DMS53 treated with DMSO at 0.1 percent for 48 hours (cell line): ENCODE measurements at regions not wholly inside any gene's neighbourhood (a gene's known extent, or its start where the extent isn't known, plus 50 kb on each side); places are given as distances from the start of the nearest gene placed in this dataset.

ENCODE experiments used
- DNase-seq: peaks from one replicate; lab custom pipeline; 2025; ENCODE audit not compliant: unreplicated experiment; lab: John Stamatoyannopoulos, UW

DNA sequence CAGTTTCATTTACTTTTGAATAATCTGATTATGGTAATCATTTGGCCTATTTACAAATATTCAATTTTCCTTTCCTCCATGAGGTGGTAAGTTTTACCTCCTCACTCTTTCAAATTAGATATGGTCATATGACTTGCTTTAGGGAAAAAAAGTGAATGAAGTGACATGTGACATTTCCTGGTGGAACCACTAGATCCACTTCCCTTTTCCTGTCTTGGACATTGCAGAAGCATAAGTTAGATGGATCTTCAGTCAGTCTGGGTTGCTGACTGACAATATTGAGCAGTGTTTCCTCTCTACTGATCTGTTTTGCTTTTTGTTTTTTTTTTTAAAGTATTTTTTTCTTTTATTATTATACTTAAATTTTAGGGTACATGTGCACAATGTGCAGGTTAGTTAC is 481.1 kb upstream of the PTBP2 start:
- no peak for DNase-seq

DNA sequence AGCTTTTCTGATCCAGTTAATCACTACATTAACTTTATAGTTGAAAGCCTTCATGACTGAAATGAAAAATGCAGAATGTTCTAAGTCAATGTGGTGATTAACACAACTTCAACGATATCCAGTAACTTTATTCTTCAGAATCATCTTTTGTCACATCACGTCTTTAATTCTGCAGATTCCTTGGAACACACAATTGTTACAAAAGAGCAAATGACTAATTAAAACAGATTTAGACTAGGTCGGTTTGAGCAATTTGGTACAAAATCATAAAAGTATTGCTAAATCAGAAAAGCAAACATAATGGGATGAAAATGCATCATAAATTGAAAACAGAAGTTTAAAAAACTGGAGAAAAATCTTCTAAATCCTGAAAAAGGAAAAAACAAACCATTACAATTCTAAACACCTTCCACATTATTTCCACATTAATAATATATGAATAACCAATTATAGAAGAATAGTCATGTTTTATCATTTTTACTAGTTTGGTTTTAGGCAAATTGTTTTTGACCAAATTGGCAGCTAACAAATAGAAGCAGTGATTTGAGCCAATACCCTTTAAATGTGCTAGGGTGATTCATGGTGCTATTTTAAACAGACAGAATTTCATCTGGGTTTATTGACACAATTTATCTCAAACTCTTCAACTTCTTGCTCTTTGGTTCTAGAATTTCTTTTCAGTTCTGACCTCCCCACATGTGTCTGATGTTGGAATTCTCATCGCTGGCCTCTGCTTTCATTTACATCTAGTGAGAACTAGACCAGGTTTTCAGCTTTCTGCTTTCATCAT is 468.1 kb upstream of the PTBP2 start:
- DNase-seq: no peak

DNA sequence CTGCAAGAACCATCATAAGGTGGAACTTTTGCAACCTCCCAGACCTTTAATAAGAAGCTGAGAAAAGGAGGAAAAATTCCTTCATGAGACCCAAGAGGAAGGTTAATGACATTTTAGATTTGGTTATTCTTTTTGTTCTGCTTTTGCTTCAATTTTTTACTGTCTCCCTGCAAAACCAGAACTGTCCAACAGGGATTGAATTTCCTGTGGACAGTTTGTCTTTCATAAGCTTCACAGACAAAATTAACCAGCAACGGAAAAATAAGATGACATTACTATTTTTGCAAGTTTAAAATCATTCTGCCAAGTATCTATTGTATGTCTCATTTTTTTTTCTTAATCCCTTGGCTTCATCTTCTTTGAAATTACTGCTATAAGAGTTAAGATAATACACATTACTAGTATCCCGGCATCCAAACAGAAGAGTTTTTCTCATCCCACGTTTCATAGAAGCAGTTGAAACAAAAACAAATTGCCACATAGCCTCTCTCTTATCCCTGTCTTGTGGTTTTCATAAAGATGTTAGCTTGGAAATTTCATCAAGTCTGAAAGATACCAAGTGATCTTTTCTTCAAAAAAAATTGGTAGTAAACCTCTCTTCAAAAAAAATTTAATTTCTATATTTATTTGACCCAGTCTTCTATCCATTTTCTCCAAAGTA is 465.3 kb upstream of the PTBP2 start:
- DNase-seq: no peak

DNA sequence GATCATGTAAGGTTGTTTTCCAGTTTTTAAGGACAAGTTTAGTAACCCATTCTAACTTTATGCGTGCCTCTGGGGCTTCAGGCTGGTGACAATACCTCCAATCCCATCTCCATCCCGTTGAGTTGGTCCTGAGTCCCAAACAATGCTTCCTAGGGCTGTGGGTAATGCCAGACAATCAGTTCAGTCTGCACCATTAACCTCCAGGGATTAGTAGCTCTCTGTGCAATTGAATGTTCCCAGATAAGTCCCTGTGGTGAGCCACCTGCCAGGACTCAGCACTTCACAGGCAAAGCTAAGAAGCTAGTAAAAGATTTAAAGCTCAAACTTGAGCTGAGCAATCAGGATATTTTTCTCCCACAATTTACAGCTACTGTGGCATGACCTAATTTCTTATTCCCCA is 462.2 kb upstream of the PTBP2 start:
- DNase-seq: no peak

DNA sequence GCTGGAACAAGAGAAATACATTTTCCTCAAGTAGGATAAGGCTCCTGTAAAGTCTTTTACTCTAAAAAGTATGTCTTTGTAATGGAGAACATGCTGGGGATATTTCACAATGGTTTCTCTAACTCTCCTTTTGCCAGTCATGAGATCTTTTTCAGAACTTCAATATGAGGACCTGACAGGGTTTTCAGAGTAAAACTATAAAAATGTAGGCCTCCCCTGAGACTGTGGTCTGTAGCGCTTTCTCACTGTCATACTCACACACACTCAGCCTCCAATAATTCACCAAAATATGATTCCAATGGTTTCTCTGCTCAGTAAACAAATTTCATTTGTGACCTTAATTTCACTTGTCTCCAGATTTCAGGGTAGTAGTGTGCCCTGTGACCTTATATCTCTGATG is 440.1 kb upstream of the PTBP2 start:
- DNase-seq: no peak

DNA sequence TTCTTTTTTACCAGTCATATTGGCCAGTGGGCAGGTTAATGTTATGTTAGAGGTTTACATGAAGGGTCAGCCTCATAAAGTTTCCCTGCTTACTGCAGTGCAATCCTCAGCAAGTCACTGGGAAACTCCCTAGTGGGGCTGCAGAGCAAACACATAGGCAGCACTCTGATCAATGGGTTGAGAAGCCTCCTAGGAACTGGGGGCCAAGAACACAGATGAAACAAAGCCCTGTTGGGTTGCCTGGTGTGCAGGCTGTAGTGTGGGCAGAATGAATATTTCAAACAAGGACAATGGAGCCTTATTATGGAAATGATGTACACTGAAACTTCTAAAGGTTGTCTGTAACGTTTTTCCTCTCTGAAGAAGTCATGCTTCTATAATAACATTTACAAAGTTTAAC is 431.6 kb upstream of the PTBP2 start:
- no peak for DNase-seq

DNA sequence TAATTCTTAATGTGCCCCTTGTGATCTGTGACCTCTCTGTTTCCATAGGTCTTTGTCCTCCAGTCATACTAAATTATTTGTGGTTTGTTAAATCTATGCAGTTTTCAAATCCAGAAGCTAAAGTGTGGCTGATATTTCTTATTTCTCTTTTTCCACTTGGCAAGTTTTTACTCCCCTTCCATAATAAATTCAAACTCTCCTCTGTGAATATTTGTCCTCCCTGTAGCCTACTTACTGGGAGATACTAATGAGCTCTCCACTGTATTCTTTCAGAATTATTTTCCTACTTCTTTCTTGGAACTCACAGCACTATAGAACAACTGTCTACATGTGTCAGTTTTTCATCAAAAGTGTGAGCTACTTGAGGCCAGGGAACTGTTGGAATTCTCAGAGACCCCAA is 430.8 kb upstream of the PTBP2 start:
- DNase-seq: no peak

DNA sequence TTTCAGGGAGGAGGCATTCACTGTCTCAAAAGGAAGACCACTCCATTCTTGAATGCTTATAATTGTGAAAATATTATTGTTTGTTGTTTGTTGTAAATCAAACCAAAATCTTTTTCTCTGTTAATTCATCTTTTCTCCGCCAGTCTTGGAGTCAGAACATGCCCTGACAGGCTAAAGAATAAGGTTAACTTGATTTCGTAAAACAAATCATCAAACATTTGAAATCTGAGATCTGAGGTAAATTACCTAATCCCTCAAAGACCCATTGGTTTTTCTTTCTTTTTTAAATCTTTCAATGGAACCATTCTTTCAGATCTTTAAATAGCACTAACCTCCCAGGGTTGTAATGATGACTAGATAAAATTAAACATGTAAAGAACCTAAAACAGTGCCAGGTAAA is 430.1 kb upstream of the PTBP2 start:
- DNase-seq: no peak

DNA sequence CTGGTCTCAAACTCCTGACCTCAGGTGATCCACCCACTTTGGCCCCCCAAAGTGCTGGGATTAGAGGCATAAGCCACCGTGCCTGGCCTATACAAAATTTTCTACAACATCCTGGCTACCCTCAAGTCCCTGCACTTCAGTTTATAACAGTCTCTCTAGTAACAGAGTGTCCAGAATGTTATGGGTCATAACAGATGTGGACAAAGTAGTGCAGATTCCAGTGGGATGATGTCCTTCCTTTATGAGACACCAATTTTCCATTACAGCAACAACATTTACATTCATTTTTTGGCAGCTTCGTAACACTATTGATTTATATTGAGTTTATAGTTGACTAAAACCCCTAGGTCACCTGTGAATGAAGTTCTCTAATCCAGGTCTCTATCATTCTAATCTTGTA is 429.4 kb upstream of the PTBP2 start:
- DNase-seq: no peak

DNA sequence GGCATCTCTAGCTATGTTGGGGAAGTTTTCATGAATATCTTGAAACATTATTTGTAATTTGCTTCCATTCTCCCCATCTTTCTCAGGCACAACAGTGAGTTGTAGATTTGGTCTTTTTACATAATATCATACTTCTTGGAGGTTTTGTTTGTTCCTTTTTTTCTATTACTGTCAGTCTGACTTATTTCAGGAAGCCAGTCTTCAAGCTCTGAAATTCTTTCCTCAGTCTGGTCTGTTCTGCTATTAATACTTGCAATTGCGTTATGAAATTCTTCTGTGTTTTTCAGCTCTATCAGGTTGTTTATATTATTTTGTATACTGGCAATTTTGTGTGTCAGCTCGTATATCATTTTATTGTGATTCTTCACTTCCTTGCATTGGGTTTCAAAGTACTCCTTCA is 424.6 kb upstream of the PTBP2 start:
- DNase-seq: no peak

DNA sequence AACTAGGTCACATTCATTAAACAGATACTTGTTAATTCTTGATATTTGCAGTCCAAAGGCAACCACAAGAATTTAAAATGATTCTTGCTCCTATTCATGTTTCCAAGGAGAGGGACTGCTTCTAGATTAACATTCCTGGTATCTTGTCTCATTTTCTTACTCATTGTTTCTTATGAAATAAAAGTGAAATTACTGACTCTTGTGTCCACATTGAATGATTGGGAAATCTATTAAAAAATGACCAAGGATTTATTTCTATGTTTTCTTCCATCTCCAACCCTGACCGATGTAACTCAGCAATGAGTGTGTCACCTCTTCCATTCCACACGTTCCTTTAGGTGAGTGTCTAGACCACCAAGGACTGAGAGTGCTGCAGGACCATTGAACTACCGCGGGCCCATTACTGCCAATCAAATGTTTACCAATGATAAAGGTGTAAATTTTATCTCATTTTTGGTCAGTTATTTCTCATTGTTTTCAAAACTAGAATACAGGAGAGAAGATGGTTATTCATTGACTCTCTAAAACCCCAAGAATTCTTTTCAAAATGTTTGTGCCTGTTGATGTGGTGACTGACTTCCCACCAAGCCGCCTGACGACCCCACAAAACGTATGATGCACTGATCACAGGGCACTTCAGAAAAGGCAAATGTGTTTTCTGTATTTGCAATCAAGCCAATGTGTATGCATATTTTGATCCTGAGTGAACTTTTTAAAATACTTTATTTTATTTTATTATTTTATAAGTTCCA is 414.6 kb upstream of the PTBP2 start:
- no peak for DNase-seq

DNA sequence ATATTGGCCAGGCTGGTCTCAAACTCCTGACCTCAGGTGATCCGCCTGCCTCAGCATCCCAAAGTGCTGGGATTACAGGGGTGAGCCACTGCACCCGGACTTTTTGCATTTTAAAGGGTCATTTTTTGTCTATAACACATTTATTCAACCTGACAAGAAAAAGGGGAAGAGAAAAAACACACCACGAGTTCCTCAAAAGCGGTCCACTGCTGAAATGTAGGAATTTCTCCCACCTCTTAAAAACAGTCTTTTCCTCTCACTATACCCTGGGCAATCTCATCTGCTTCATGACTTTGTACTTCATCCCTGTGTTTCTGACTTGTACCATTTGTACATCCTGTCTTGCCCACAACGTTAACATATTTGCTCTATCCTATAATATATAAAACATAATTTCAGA is 413.3 kb upstream of the PTBP2 start:
- no peak for DNase-seq

DNA sequence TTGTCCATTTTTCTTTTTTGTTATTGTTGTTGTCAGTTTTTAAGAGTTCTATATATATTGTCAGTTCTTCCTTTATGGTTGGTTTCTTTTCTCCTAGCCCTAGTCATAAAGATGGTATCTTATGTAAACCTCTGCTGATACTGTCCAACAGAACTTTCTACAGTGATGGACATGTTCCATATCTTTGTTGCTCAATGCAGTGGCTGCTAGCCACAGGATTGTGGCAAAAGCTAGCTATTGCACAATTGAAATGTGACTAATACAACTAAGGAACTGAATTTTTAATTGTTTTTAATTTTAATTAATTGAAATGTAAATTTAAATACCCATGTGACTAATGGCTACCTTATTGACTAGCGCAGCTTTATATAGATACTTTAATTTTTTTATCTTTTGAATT is 411.8 kb upstream of the PTBP2 start:
- no peak for DNase-seq

DNA sequence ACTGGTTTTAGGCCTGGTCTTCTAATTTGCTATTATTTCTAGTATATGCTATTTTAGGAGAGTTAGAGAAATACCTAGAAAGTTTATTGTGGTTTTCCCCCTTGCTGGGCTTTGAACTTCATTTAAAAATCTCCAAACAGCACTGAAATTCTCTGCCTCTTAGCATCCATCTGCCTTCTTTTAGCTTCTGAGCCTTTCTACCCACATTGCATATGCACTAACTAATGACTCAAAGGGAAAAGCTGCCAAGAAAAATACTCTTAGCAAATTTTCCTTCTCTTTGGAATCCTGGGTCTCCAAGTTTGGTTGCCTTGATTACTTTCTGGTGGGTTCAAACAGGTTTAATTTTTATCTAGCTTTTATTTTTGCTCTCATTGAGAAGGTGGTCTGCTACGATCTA is 408.4 kb upstream of the PTBP2 start:
- DNase-seq: no peak

DNA sequence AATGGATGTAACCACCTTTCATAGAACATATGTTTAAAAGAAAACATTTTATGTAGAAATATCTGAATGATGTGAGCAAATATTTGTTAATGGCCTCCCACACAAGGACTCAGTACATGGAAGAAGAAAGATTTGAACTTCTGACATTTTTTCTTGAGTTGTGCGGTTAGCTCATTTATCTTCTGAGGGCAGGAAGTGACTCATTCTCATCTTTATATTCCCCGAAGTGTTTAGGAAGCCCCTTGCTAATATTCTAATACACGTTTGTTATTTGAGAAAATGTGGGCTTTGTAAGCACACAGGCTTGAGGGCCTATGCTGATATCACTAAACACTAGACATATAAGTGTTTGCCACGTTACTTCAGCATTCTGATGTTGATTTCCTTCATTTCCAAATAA is 392.5 kb upstream of the PTBP2 start:
- no peak for DNase-seq

DNA sequence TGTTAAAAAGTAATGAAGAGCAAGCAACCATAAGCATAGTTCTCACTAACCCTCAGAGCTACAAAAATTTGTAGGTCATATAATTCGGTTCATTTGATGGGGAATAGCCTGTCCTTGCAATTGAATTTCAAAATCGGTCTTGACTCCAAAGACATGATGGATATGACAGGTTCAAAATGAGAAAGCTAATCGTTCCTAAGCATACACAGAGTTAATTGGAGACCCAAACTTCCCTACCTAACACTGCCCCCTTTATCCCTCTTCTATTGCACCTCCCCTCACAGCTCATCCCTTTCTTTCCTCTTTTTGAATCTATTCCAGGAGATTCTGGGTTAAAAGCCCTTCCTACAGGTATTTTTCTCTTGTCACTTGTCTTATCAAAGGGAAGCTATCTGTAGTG is 390.0 kb upstream of the PTBP2 start:
- DNase-seq: no peak

DNA sequence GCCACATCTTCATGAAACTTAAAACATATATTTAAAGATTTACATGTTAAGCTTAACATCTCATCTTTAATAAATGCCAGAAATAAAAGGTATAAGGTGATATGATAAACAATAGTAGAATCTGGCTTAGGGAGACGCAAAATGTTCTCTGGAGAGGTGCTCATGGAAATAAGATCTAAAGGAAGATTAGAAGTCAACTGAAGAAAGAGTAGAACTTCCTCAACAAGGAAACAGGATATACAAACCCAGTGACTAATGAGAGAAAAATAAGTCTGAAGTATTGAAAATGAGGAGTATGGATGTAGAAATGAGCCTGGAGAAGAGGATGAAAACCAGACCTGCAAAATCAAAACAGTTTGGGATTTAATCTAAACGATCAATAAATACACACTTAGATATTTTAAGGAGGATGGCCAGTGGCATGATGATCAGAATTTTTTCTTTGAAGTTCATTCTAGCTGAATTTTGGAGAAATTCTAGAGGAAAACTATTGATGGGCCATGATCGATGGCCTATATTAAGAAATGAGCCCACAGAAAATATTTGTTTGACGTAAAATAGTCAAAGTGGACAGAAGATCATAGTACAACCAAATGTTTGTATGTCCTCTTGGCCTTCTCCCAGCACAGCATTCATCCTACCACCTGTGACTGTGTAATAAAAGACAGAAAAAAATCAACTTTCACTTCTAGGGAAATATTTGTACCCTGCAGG is 387.9 kb upstream of the PTBP2 start:
- DNase-seq: no peak

DNA sequence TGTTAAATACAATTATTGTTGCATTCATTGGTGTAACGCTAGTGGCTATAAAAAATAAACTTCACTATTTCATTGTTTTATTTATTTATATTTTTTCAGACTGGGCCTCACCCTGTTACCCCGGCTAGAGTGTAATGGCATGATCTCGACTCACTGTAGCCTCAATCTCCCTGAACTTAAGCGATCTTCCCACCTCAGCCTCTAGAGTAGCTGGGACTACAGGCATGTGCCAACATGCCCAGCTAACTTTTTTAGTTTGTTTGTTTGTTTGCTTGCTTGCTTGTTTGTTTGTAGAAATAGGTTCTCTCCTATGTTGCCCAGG is 387.4 kb upstream of the PTBP2 start:
- DNase-seq: no peak

DNA sequence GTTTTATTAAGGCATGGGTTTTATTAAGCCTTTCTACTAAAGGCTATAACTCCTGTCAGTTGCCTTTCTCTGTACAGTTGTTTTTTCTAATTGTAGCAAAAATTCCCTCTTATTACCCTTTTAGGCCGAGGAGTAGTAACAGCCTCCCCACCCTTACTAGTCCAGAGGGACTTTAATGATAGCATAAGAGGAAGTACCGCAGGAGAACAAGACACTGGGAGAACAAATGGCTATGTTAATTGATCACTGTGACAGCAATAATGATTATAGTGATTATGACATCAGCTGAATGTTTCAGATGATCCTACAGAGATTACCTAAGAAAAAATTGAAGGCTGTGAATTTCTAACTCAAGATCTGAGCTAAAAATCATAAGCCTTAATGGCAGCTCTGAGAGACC is 383.0 kb upstream of the PTBP2 start:
- DNase-seq: no peak

DNA sequence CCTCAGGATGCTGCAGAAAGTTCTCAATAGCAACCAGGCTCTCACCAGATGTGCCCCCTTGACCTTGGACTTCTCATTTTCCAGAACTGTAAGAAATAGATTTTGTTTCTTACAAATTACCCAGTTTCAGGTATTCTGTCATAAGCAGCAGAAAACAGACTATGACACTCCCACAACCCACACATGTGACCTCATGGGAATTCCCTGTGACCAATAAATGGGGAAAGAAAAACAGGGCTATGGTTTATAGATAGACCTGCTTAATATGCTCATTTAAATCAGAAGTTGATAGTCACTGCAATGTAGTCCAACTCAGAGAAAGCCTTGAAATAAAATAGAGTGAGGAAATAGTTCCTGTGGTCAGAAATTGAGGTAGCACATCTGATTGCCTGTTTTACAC is 380.9 kb upstream of the PTBP2 start:
- DNase-seq: no peak

DNA sequence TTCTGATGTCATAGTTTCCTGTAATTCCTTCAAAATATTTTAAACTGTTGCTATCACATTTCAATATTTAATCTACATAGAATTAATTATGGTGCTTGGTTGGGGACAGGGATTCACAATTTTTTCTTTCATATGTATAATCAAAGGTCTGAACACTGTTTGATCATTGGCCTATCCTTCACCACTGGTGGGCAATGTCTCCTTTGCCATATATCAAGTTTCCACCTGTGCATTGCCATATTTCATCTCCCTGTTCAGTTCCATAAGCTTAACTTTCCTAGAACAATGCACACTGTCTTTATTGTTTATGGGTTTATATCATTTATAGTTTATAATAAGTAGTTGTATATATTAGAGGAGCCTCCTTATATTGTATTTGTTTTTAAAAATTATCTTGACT is 374.9 kb upstream of the PTBP2 start:
- DNase-seq: no peak

DNA sequence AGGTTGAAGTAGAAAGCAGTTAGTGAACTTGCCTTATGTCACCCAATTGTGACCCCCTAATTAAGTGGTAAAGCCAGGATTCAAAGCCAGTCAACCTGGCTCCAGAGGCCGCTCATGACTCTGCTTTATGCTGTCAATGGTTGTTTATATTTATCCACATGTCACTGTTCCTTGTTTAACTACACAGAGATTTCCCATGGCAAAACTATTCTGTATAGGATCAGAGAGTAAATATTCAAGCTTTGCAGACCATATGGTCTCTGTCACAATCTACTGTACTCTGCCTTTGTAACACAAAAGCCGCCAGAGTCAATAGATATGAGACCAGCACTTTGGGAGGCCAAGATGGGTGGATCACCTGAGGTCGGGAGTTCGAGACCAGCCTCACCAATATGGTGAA is 371.7 kb upstream of the PTBP2 start:
- DNase-seq: no peak
